HEK293T (cell line): ENCODE measurements at regions not wholly inside any gene's neighbourhood (a gene's known extent, or its start where the extent isn't known, plus 50 kb on each side); places are given as distances from the start of the nearest gene placed in this dataset.

Experiments
- CTCF ChIA-PET: fragments of 350-600 bp; formaldehyde crosslinking; extraction: SDS; loops from one replicate; lab custom pipeline; 2021; ENCODE audit warnings: antibody characterized with exemption, inconsistent platforms; lab: Yijun Ruan, JAX
- POLR2A ChIA-PET: fragments of 350-600 bp; formaldehyde crosslinking; extraction: SDS; loops from one replicate; lab custom pipeline; 2020; ENCODE audit warnings: antibody characterized with exemption, inconsistent platforms; lab: Yijun Ruan, JAX
- DNase-seq: peaks from one replicate; pipeline ENCODE4 v3.0.0; 2012; ENCODE audit warnings: mixed read lengths; ENCODE audit errors: extremely low spot score
- ARNT ChIP-seq: fragments of 450-650 bp; IDR thresholded peaks from 2 replicates; pipeline ENCODE4 v1.6.1; 2017; ENCODE audit warnings: mild to moderate bottlenecking
- BHLHE40 ChIP-seq: fragments of 450-650 bp; IDR thresholded peaks from 2 replicates; pipeline ENCODE4 v1.6.1; 2016; ENCODE audit warnings: mild to moderate bottlenecking, moderate library complexity, borderline replicate concordance
- CTBP1 ChIP-seq: fragments of 450-650 bp; IDR thresholded peaks from 2 replicates; pipeline ENCODE4 v1.6.1; 2016; ENCODE audit warnings: borderline replicate concordance
- ELF4 ChIP-seq: fragments of 450-650 bp; IDR thresholded peaks from 2 replicates; pipeline ENCODE4 v1.6.1; 2017; ENCODE audit warnings: antibody characterized with exemption
- FOXA1 ChIP-seq: fragments of 450-650 bp; IDR thresholded peaks from 2 replicates; pipeline ENCODE4 v1.6.1; 2016; ENCODE audit warnings: mild to moderate bottlenecking
- FOXK2 ChIP-seq: fragments of 450-650 bp; IDR thresholded peaks from 2 replicates; pipeline ENCODE4 v1.6.1; 2016; ENCODE audit warnings: mild to moderate bottlenecking
- FOXM1 ChIP-seq: fragments of 450-650 bp; IDR thresholded peaks from 2 replicates; pipeline ENCODE4 v1.6.1; 2017; ENCODE audit warnings: mild to moderate bottlenecking, borderline replicate concordance
- HDGF ChIP-seq: fragments of 450-650 bp; IDR thresholded peaks from 2 replicates; pipeline ENCODE4 v1.6.1; 2017; ENCODE audit warnings: antibody characterized with exemption, borderline replicate concordance
- L3MBTL2 ChIP-seq: fragments of 450-650 bp; conservative IDR thresholded peaks from 2 replicates; pipeline ENCODE4 v1.6.1; 2016; ENCODE audit warnings: mild to moderate bottlenecking
- LEF1 ChIP-seq: fragments of 450-650 bp; IDR thresholded peaks from 2 replicates; pipeline ENCODE4 v1.6.1; 2017; ENCODE audit warnings: mild to moderate bottlenecking, borderline replicate concordance
- NFRKB ChIP-seq: fragments of 450-650 bp; IDR thresholded peaks from 2 replicates; pipeline ENCODE4 v1.6.1; 2016; ENCODE audit warnings: mild to moderate bottlenecking, moderate library complexity
- SP1 ChIP-seq: fragments of 450-650 bp; IDR thresholded peaks from 2 replicates; pipeline ENCODE4 v1.6.1; 2017
- SUZ12 ChIP-seq: fragments of 450-650 bp; IDR thresholded peaks from 2 replicates; pipeline ENCODE4 v1.6.1; 2016; ENCODE audit warnings: mild to moderate bottlenecking
- TARDBP ChIP-seq: fragments of 450-650 bp; IDR thresholded peaks from 2 replicates; pipeline ENCODE4 v1.6.1; 2016
- ZNF384 ChIP-seq: fragments of 450-650 bp; IDR thresholded peaks from 2 replicates; pipeline ENCODE4 v1.6.1; 2016
- TF ChIP-seq, protein P1 (sequence below): fragments of 450-650 bp; IDR thresholded peaks from 2 replicates; pipeline ENCODE4 v1.6.1; 2016

GRCh38 chr4:34615315-34615714 lies 1629.0 kb downstream of the ARAP2 start:
- POLR2A ChIA-PET, result no interaction called here

DNA sequence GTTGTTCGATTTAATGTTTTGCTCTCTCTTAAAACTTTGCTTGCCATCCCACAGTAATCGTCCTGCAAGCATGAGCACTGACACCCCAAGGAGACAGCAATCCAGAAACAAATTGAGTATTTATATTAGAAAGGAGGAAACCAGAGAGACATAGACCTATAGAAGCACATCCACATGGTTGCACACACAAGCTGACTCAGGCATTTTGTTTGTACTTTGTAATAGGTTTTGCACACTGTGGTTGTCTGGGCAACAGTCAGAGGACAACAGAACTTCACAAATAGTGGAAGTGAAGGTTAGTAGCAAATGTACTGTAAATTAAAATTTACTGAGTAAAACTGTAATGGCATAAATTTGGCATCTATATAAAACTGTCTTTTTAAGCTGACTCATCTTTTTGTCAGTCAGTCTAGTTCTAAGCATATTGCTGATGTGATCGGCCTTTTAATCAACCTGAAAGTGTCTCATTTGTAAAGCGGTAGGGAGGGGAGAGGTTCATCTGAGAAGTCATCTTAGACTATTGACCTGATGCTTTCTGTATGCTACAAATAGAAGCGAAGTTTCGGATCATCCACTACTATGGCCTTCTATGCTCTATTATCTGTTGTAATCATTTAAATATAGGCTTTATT lies 1624.7 kb downstream of the ARAP2 start:
- CTCF ChIA-PET, result no interaction called here
- POLR2A ChIA-PET, result no interaction called here
- TF ChIP-seq LEF1, result no peak
- no peak for TF ChIP-seq NFRKB
- TF ChIP-seq SP1, result no peak
- TF ChIP-seq, protein P1, sequence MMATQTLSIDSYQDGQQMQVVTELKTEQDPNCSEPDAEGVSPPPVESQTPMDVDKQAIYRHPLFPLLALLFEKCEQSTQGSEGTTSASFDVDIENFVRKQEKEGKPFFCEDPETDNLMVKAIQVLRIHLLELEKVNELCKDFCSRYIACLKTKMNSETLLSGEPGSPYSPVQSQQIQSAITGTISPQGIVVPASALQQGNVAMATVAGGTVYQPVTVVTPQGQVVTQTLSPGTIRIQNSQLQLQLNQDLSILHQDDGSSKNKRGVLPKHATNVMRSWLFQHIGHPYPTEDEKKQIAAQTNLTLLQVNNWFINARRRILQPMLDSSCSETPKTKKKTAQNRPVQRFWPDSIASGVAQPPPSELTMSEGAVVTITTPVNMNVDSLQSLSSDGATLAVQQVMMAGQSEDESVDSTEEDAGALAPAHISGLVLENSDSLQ, result no peak
- TF ChIP-seq ELF4, result no peak
- no peak for TF ChIP-seq SUZ12
- TF ChIP-seq ZNF384, result no peak
- no peak for TF ChIP-seq HDGF
- no peak for TF ChIP-seq CTBP1
- no peak for TF ChIP-seq TARDBP
- no peak for TF ChIP-seq FOXK2
- no peak for TF ChIP-seq FOXM1
- TF ChIP-seq FOXA1, result no peak
- TF ChIP-seq L3MBTL2, result no peak
- TF ChIP-seq ARNT, result no peak
- no peak for TF ChIP-seq BHLHE40
- no peak for DNase-seq

More at GRCh38 chr4:34615315-34615714, 1629.0 kb downstream of the ARAP2 start:
- no peak for TF ChIP-seq L3MBTL2
- TF ChIP-seq ZNF384, result no peak
- DNase-seq, result no peak
- CTCF ChIA-PET, result no interaction called here

DNA sequence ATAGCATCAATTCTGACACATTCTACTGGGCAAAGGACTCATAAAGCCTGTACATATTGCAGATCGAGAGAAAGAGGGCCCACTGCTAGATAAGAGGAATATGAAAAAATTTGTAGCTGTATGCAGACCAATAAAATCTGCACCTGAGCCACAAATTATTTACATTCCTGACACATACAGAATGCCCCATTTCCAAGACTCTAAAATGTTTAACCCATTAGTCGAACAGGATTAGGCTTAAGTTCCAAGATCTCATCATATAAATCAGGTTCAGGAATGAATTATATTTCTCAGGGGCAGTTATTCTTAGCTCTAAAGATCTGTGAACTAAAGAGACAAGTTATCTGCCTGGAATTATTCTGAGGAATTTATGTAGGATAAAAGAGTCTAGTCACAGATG lies 1615.8 kb downstream of the ARAP2 start:
- TF ChIP-seq BHLHE40 (no peak), ELF4 (no peak), SUZ12 (no peak), FOXM1 (no peak), TARDBP (no peak), NFRKB (no peak), FOXK2 (no peak), CTBP1 (no peak), FOXA1 (no peak), ARNT (no peak), HDGF (no peak), LEF1 (no peak), ZNF384 (no peak)
- TF ChIP-seq, protein P1, result no peak
- POLR2A ChIA-PET, result no interaction called here
- DNase-seq, result no peak
- CTCF ChIA-PET, result no interaction called here

GRCh38 chr4:34629451-34629850 lies 1614.9 kb downstream of the ARAP2 start:
- ChIA-PET POLR2A (no interaction called here), CTCF (no interaction called here)
- TF ChIP-seq FOXK2 (no peak), TARDBP (no peak), SP1 (no peak), FOXA1 (no peak), LEF1 (no peak), NFRKB (no peak)
- DNase-seq, result no peak

- CTCF ChIA-PET, result no interaction called here
These were observed 1611.1 kb downstream of the ARAP2 start for GRCh38 chr4:34633241-34633640.

DNA sequence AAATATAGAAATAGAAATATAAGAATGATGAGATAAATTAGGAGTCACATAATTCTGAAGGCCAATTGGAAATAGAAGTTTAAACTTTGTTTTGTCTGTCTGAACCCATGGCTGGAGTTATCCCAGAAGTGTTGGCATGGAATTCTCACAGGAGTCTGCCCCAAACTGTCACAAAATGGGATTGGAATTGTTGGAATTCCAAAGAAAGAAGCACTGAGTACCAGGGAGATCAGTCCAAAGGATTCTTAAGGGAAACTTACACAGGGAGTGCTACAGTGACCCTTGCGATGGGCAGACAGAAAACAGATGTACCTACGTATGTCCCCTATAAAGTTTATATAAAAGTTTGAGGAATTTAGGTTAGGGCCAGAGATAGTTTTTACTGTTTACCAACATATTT lies 1607.7 kb downstream of the ARAP2 start:
- POLR2A ChIA-PET, result no interaction called here
- CTCF ChIA-PET, result no interaction called here
- TF ChIP-seq SP1 (no peak), FOXK2 (no peak), FOXA1 (no peak), L3MBTL2 (no peak)
- DNase-seq, result no peak

More at GRCh38 chr4:34633241-34633640, 1611.1 kb downstream of the ARAP2 start:
- no peak for TF ChIP-seq LEF1
- no peak for TF ChIP-seq ELF4
- no peak for TF ChIP-seq FOXM1
- no peak for TF ChIP-seq BHLHE40
- TF ChIP-seq SUZ12, result no peak
- TF ChIP-seq SP1, result no peak
- TF ChIP-seq ZNF384, result no peak
- no peak for TF ChIP-seq CTBP1
- no peak for TF ChIP-seq TARDBP
- POLR2A ChIA-PET, result no interaction called here
- DNase-seq, result no peak

GRCh38 chr4:34643476-34643875 lies 1600.8 kb downstream of the ARAP2 start:
- no peak for DNase-seq
- CTCF ChIA-PET, result no interaction called here

More at GRCh38 chr4:34643476-34643875, 1600.8 kb downstream of the ARAP2 start:
- POLR2A ChIA-PET, result no interaction called here
- TF ChIP-seq NFRKB (no peak), ARNT (no peak), LEF1 (no peak), ELF4 (no peak)
